Activated naive CD4-positive, alpha-beta T cell treated with anti-CD3 and anti-CD28 coated beads, Interleukin-2, amount 50 U/mL, for 24 hours (primary cell): ENCODE measurements at regions not wholly inside any gene's neighbourhood (a gene's known extent, or its start where the extent isn't known, plus 50 kb on each side); places are given as distances from the start of the nearest gene placed in this dataset.
"Not testable (repeated sequence)": the region's sequence is repeated elsewhere in the genome, so short reads cannot be mapped to it uniquely, and the experiment has no call there.

Experiments used
- H3K27ac Mint-ChIP-seq: one replicate; pipeline ENCODE4 v1.8.0; 2021; ENCODE audit warnings: mild to moderate bottlenecking, mixed read lengths
- H3K27me3 Mint-ChIP-seq: one replicate; pipeline ENCODE4 v1.8.0; 2021; ENCODE audit warnings: mixed read lengths
- H3K36me3 Mint-ChIP-seq: one replicate; pipeline ENCODE4 v1.8.0; 2021; ENCODE audit warnings: mixed read lengths
- H3K4me1 Mint-ChIP-seq: one replicate; pipeline ENCODE4 v1.8.0; 2021; ENCODE audit warnings: mixed read lengths
- H3K4me3 Mint-ChIP-seq: one replicate; pipeline ENCODE4 v1.8.0; 2021; ENCODE audit warnings: mild to moderate bottlenecking, mixed read lengths
- H3K9me3 Mint-ChIP-seq: one replicate; pipeline ENCODE4 v1.8.0; 2021; ENCODE audit warnings: mixed read lengths

DNA sequence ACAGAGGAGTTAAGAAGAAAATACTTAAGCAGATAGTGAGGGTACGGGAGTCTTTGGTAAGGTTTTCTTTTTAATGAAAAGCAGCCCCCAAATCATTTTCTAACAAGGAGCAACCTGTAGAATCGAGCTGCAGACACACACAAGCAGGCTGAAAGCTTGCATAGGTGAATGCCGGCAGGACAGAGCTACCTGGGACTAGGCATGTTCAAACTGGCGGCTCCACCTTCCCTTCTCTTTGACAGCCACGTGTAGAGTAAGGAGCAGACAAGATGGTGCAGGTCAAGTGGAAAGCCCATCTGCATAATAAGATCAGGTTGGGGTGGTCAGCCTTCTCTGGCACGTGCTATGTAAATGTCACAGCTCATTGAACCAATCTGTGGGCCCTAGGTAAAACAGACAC is 1292.4 kb downstream of the EPHA7 start:
- H3K4me1 Mint-ChIP-seq: no peaks in the 10 kb centered on the region
- no peaks in the 10 kb centered on the region for H3K36me3 Mint-ChIP-seq
- H3K27ac Mint-ChIP-seq: no peak overlapping the region
- H3K27me3 Mint-ChIP-seq: no peaks in the 10 kb centered on the region
- H3K4me3 Mint-ChIP-seq: no peak overlapping the region
- H3K9me3 Mint-ChIP-seq: peaks cover 5% of the 10 kb centered on the region

GRCh38 chr6:92126088-92126487 is 1293.3 kb downstream of the EPHA7 start:
- no peaks in the 10 kb centered on the region for H3K4me1 Mint-ChIP-seq
- no peaks in the 10 kb centered on the region for H3K36me3 Mint-ChIP-seq
- H3K4me3 Mint-ChIP-seq: no peak overlapping the region
- no peak overlapping the region for H3K27ac Mint-ChIP-seq
- no peaks in the 10 kb centered on the region for H3K27me3 Mint-ChIP-seq
- peaks cover 5% of the 10 kb centered on the region for H3K9me3 Mint-ChIP-seq

DNA sequence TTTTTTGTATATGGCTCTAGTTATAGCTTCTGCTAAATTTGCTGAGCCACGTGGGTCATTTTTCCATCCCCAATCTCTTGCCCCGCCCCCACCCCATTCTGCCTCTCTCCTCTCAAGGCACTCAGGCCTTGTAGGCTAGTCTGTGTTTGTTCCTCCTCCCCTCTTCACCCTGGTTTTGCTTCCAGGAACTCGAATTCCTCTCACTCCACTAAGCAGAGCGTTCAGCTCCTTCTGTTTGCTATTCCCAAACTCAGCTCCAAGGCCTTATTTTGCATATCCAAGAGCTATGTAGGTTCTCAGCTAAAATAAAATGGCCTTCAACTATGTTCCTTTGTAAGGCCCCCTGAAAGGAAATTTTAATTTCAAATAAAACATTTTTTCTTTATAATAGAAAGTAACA is 1293.7 kb downstream of the EPHA7 start:
- Mint-ChIP-seq H3K27ac (no peak overlapping the region), H3K36me3 (no peaks in the 10 kb centered on the region), H3K4me1 (no peaks in the 10 kb centered on the region), H3K4me3 (no peak overlapping the region), H3K9me3 (peaks cover 5% of the 10 kb centered on the region), H3K27me3 (no peaks in the 10 kb centered on the region)

DNA sequence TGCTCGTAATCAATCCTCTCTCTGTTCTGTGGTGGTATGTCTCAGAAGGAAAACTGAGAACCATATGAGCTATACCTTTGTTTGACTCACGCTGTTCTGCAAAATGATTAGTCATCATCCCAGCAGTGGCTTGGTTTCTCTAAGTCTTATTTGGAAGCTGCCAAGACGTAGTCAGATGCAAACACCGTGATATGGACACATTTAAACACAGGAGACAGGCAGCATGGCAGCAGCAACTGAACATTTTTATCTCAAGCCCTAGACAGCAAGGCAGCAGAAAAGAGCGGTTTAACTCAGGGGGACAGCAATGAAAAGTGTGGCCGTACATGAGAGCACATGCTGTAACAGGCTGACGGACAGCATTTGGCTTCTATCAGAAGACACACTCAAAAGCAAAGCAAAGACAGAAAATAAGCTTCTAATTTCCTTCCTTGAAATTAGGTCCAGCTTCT is 1295.1 kb downstream of the EPHA7 start:
- H3K36me3 Mint-ChIP-seq: no peaks in the 10 kb centered on the region
- H3K27ac Mint-ChIP-seq: no peak overlapping the region
- peaks cover 5% of the 10 kb centered on the region for H3K9me3 Mint-ChIP-seq
- H3K4me3 Mint-ChIP-seq: no peak overlapping the region
- no peaks in the 10 kb centered on the region for H3K4me1 Mint-ChIP-seq
- no peaks in the 10 kb centered on the region for H3K27me3 Mint-ChIP-seq

DNA sequence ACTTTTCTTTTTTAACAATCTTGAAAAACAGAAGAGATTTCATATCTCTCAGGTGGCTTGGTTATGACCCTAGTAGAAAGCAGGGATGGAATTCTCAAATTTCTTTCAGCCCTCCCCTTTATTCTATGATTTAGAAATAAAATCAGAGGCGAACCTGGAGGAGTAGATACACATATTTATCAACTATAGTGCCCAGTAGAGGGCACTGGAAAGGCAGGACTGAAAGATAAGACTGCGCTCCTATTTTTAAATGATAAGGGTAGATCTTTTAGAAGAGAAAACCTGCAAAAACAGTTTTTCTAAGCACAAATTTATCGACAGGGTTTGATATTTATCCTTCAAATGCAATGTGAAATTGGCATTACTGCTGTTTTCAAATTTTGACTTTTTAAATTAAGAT is 1296.6 kb downstream of the EPHA7 start:
- H3K27ac Mint-ChIP-seq: no peak overlapping the region
- no peaks in the 10 kb centered on the region for H3K36me3 Mint-ChIP-seq
- no peak overlapping the region for H3K4me3 Mint-ChIP-seq
- no peaks in the 10 kb centered on the region for H3K27me3 Mint-ChIP-seq
- no peaks in the 10 kb centered on the region for H3K4me1 Mint-ChIP-seq
- H3K9me3 Mint-ChIP-seq: peaks cover 5% of the 10 kb centered on the region

GRCh38 chr6:92121228-92121627 is 1298.1 kb downstream of the EPHA7 start:
- Mint-ChIP-seq H3K27ac (no peak overlapping the region), H3K9me3 (peaks cover 5% of the 10 kb centered on the region), H3K27me3 (no peaks in the 10 kb centered on the region), H3K36me3 (no peaks in the 10 kb centered on the region), H3K4me1 (no peaks in the 10 kb centered on the region), H3K4me3 (no peak overlapping the region)

DNA sequence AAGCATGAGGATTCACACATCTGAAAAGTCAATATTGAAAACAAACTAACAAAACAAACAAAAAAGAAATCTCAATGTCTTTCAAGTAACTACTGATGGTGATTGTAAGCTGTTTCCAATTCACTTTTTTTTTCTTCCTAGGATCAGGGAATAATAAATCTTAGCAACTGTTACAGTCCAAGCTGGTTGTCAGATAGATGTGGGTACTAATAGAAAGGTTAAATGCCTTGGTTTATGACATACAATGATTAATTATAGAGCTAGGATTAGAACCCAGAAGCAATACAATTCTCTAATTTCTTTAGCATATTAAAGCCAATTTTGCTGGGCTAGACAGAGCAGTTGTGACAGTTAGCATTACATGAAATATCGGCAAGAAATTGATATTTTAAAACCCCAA is 1301.6 kb downstream of the EPHA7 start:
- Mint-ChIP-seq H3K4me3 (no peak overlapping the region), H3K9me3 (no peaks in the 10 kb centered on the region), H3K36me3 (no peaks in the 10 kb centered on the region), H3K4me1 (no peaks in the 10 kb centered on the region), H3K27me3 (no peaks in the 10 kb centered on the region), H3K27ac (no peak overlapping the region)

GRCh38 chr6:92114797-92115196 is 1304.6 kb downstream of the EPHA7 start:
- H3K27ac Mint-ChIP-seq: no peak overlapping the region
- no peak overlapping the region for H3K4me3 Mint-ChIP-seq
- no peaks in the 10 kb centered on the region for H3K9me3 Mint-ChIP-seq
- no peaks in the 10 kb centered on the region for H3K4me1 Mint-ChIP-seq
- no peaks in the 10 kb centered on the region for H3K27me3 Mint-ChIP-seq
- no peaks in the 10 kb centered on the region for H3K36me3 Mint-ChIP-seq

DNA sequence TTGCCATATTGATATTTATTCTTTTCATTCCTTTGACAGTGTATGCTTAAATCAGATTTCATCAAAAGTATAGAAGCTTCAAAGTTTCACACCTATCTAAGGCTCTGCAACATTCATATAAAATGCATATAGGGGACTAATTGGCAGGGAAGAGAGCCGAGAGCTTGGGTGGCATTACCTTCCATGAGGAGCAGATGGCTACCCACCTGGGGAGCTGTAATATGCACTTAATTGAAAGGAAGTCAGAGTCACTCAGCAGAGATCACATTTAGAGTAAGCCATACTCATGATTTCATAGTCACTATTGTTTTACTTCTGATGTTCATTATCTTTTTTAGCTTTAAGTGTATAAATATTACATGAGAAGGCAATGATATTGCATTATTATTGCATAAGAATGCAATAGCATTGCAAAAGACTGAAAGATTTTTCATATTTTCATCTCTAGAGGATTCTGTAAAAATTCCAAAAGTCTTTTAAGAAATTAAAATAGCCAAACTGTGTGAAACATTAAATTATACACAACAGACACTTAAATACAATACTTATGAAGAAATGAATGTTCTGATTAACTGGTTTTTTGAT is 1305.2 kb downstream of the EPHA7 start:
- no peaks in the 10 kb centered on the region for H3K27me3 Mint-ChIP-seq
- H3K27ac Mint-ChIP-seq: no peak overlapping the region
- no peaks in the 10 kb centered on the region for H3K36me3 Mint-ChIP-seq
- no peaks in the 10 kb centered on the region for H3K9me3 Mint-ChIP-seq
- H3K4me1 Mint-ChIP-seq: no peaks in the 10 kb centered on the region
- no peak overlapping the region for H3K4me3 Mint-ChIP-seq

DNA sequence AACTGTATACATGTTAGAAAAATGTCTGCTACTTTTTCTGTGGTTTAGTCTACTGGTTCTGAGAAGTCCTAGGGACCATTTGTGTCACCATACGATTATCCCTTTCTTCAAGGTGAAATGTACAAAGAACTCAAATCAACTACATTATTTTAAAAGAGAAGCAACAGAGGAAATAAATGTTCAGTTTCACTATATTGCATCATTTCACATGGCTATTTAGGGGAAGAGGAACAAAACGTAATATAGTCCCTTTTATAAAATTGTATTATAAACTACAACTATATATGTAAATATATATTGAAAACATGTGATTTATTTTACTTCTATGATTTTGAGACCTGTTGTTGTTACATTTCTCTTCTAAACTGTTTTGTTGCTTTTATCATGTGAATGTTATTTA is 1308.0 kb downstream of the EPHA7 start:
- H3K9me3 Mint-ChIP-seq: no peaks in the 10 kb centered on the region
- H3K27ac Mint-ChIP-seq: no peak overlapping the region
- no peaks in the 10 kb centered on the region for H3K36me3 Mint-ChIP-seq
- no peaks in the 10 kb centered on the region for H3K27me3 Mint-ChIP-seq
- H3K4me1 Mint-ChIP-seq: no peaks in the 10 kb centered on the region
- no peak overlapping the region for H3K4me3 Mint-ChIP-seq

GRCh38 chr6:92110403-92110802 is 1309.0 kb downstream of the EPHA7 start:
- no peaks in the 10 kb centered on the region for H3K9me3 Mint-ChIP-seq
- no peak overlapping the region for H3K4me3 Mint-ChIP-seq
- no peaks in the 10 kb centered on the region for H3K36me3 Mint-ChIP-seq
- H3K27me3 Mint-ChIP-seq: no peaks in the 10 kb centered on the region
- no peak overlapping the region for H3K27ac Mint-ChIP-seq
- no peaks in the 10 kb centered on the region for H3K4me1 Mint-ChIP-seq

DNA sequence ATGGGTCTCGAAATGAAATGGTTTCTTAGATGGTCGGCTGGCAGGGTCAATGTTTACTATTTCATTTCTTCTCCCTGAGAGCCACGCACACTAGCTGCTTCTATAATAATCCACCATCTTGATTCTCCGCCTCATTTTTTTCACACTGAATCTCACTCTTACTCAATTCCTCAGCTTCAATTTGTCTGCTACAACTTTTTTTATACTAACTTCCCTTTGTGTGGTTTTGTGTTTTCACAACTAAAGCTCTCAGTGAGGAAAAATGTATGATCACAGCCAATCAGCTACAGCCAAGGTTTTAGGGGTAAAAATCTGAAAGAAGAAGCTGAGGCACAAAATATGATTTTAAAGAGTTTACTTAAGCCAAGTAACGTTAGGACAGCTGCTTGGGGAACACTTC is 1309.4 kb downstream of the EPHA7 start:
- H3K27ac Mint-ChIP-seq: no peak overlapping the region
- H3K4me3 Mint-ChIP-seq: no peak overlapping the region

DNA sequence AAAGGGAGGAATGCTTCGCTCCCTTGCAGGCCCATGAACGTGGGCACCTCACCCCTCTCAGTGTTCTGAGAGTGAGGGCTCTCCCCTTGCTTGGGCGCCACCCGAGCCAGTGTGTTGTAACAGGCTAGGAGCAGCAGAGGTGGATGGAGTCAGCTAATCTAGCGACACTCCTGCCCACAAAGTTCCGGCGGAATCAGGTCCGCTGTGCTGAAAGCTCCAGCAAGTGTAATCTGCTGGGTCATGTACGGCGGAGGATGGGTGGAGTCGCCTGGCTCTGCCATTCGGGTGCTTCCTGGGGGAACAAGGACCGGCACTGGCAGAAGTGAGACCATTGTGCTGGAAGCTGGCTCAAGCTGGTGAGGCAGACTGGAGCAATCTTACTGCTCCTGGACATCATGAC is 1310.1 kb downstream of the EPHA7 start:
- Mint-ChIP-seq H3K4me3 (no peak overlapping the region), H3K4me1 (no peaks in the 10 kb centered on the region), H3K9me3 (no peaks in the 10 kb centered on the region), H3K27me3 (no peaks in the 10 kb centered on the region), H3K27ac (no peak overlapping the region), H3K36me3 (no peaks in the 10 kb centered on the region)

More for the DNA sequence above, 1309.4 kb downstream of the EPHA7 start:
- Mint-ChIP-seq H3K27me3 (no peaks in the 10 kb centered on the region), H3K4me1 (no peaks in the 10 kb centered on the region), H3K9me3 (no peaks in the 10 kb centered on the region), H3K36me3 (no peaks in the 10 kb centered on the region)

- H3K27ac Mint-ChIP-seq: no peak overlapping the region
- H3K4me3 Mint-ChIP-seq: no peak overlapping the region
- H3K4me1 Mint-ChIP-seq: no peaks in the 10 kb centered on the region
- no peaks in the 10 kb centered on the region for H3K27me3 Mint-ChIP-seq
- H3K9me3 Mint-ChIP-seq: peaks cover 5% of the 10 kb centered on the region
- H3K36me3 Mint-ChIP-seq: no peaks in the 10 kb centered on the region
These were observed 1332.6 kb downstream of the EPHA7 start for GRCh38 chr6:92086750-92087149.

DNA sequence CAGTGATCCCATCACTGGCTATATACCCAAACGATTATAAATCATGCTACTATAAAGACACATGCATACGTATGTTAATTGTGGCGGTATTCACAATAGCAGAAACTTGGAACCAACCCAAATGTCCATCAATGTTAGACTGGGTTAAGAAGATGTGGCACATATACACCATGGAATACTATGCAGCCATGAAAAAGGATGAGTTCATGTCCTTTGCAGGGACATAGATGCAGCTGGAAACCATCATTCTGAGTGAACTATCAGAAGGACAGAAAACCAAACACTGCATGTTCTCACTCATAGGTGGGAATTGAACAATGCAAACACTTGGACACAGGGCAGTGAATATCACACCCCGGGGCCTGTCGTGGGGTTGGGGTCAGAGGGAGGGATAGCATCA is 1335.4 kb downstream of the EPHA7 start:
- not testable (repeated sequence) for H3K27ac Mint-ChIP-seq, H3K4me1 Mint-ChIP-seq, H3K4me3 Mint-ChIP-seq, H3K36me3 Mint-ChIP-seq, H3K27me3 Mint-ChIP-seq, H3K9me3 Mint-ChIP-seq

GRCh38 chr6:92072387-92072786 is 1347.0 kb downstream of the EPHA7 start:
- Mint-ChIP-seq H3K4me3 (no peak overlapping the region), H3K27me3 (no peaks in the 10 kb centered on the region), H3K36me3 (no peaks in the 10 kb centered on the region), H3K9me3 (peaks cover 5% of the 10 kb centered on the region), H3K27ac (no peak overlapping the region), H3K4me1 (no peaks in the 10 kb centered on the region)

DNA sequence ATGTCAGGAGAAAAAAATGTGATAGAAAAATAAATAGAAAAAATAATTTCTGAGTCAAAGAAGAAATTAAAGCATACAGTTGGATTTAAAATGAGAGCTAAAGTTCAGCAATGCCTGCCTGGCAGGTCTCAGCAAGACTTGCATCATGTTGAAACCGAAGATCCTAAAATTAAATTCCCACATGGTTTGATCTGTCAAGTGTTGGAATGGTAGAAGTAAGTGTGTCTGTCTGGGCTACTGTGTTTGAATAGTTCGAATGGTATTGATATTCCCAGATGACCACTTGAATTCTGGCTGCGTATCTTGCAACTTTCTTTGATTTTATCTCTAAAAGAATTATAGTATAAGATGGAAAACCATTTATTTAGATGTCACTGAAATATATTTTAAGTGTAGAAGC is 1349.6 kb downstream of the EPHA7 start:
- no peaks in the 10 kb centered on the region for H3K27me3 Mint-ChIP-seq
- no peaks in the 10 kb centered on the region for H3K36me3 Mint-ChIP-seq
- H3K9me3 Mint-ChIP-seq: peaks cover 5% of the 10 kb centered on the region
- H3K4me3 Mint-ChIP-seq: no peak overlapping the region
- H3K27ac Mint-ChIP-seq: no peak overlapping the region
- H3K4me1 Mint-ChIP-seq: no peaks in the 10 kb centered on the region
